GM21390 (cell line): ENCODE measurements at regions not wholly inside any gene's neighbourhood (a gene's known extent, or its start where the extent isn't known, plus 50 kb on each side); places are given as distances from the start of the nearest gene placed in this dataset.

Experiments
- ATAC-seq: cut with Tn5 transposase; IDR thresholded peaks from one replicate; pipeline ENCODE4 v1.9.1; 2021; ENCODE audit not compliant: unreplicated experiment

DNA sequence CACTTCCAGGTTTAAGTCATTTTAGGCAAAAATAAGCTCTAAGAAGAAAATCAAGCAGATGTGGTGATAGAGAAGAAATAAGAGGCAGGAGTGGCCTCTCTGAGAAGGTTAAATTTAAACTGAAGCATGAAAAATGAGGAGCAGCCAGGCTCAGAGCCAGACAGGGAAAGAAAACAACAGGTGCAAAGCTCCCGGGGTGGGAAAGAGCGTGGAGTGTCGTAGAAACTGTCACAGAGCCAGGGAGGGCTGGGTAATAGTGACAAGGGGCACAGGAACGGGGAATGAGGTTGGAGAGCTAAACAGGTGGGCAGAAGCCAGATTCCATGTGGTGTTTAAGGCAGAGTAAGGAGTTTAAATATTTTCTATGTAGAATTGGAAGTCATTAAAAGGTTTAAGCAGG, 132.1 kb upstream of the BLID start:
- no peak for ATAC-seq

DNA sequence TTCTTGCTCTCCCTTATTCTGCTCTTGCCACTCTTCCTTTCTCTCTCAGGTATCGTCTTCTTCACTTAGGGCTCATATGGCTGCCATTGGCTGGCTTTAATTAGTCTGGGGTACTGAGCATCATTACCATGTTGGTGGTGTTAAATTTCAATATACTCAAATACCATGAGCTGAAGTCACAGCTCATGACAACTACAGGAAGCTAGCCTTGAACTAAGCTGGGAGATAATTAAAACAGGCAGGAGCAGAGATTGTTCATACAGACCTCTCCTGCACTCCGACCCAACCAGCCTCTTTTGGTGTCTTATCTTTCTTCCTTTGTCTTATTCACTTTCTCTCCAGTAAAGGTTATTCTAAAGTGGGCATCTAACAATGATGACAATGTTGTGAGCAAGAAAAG, 130.9 kb upstream of the BLID start:
- no peak for ATAC-seq

DNA sequence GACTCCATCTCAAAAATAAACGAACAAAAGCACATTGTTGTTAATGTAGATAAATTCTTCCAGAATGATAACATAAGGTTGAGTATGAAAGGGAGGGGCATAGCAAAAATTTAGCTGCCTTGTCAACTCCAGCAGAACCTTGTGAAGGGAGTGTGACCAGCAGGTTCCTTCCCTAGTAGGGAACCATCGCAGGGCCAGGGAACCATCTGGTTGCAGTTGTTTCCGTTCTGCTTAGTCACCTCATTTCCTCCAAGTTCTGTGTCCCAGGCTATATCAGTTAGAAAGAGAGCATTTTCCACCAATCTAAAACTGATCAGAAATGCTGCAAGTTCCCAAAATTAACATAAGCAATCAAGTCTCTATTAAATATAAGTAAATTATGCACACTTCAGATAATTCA, 126.7 kb upstream of the BLID start:
- no peak for ATAC-seq

DNA sequence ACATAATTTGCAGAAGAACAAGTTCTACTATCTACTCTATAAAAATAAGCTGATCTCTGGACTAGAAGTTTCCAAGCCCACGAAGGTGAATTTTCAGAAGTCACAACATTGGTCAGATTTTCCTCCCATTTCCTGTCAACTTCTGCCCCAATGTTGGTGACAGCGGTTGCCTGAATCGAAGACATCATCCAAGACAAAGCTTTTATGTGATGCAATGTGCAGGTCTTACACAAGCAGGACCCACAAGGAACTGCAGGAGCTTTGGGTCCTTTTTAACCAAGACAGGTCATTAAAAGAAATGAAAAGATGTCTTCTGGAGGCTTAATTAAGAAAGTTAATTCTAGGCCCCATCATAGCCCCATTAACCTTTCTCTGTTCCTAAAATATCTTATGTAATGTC, 125.6 kb upstream of the BLID start:
- ATAC-seq, result no peak

DNA sequence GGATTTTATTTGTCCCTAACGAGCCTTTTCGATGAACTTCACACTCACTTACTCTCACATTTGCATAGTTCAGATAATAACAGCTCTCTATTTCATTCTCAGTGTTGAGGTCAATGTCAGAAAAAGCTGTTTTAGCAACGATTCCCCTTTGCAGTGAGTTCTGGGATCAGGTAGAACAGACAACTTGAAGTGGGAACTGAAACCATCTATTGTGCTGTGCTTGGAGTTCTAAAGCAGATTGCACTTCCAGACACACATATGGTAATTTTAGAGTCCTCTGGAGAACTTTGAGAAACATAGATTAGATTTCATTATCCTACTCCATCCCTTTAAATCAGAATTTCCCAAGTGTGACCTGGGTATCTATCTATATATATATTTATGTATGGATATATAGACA, 124.6 kb upstream of the BLID start:
- no peak for ATAC-seq

DNA sequence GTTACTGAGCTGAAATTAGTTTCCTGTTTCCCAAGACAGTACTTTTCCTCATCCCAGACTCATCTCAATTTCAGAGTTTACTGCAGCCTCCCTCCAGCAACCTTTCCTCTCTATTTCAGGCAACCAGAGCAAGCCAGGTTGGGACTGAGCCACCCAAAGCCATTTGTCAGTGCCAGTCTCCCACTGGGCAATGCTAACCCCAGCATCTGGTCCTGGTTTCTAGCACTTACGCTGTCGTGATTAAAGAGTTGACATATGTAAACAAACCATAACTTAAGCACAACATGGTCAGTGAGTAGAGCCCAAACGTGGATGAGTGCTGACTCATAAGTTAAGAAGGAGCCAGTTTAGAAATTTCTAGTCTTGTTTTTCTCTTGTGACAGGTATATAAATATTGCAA, 119.6 kb upstream of the BLID start:
- ATAC-seq, result no peak

DNA sequence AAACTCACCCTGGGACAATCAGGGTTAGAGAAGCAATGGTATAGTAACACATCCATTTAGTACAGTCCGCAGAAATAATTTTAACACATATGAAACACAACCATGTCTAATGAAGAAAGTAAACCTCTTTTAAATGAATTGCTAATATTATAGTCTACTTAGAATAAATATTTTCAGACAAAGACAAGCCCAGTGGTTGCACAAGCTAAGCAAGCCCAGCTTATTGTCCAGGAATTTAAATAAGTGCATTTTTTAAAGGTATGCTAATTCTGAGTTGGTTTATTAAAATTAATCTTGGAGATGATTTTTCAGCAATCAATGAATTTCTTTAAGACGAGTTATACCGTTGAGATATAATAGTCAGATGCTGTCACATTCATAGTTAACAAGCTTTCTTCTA, 118.8 kb upstream of the BLID start:
- ATAC-seq, result no peak

DNA sequence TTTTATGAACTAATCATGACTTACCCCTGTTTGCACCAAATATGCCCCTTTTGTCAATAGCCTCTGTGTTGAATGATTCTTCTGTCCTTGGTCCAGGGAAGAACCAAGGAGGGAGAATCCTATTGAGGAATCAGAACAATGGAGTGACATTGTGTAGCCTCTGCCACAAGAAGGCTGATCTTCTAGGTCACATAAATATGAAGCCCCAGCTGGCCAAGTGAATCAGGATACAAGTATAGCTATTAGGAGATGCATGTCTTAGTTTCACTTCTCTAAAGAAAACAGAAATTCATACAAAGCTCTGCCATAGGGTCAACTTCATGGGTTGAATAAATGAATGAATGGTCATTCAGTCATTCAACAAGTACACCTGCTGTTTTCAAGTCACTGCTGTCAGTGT, 118.2 kb upstream of the BLID start:
- no peak for ATAC-seq

DNA sequence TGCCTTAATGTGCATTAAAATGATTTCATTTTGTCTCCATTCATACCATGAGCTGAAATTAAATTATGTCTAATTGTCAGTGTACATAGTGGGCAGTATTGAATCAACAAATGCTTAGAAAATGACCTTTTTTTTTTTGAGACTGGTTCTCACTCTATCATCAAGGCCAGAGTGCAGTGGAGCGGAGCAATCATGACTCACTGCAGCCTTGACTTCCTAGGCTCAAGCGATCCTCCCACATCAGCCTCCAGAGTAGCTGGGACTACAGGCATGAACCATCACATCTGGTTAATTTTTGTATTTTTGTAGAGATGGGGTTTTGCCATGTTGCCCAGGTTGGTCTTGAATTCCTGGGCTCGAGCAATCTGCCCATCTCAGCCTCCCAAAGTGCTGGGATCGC, 117.0 kb upstream of the BLID start:
- ATAC-seq, result no peak

DNA sequence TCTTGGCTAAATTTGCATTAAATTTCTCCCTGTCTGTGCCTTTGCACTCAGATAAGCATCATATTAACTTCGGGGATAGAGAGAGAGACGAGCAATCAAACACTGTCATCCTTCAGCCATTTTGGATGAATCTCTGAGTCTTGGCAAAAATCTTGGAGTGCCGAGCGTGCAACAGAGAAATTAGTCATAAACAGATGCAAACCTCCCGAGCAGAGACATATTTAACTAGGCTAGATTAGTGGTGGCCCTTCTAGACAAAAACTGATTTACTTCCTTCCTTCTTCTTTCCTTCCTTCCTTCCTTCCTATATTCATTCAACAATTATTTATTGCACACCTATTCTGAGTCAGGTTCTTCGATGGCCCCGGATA, 114.4 kb upstream of the BLID start:
- no peak for ATAC-seq

DNA sequence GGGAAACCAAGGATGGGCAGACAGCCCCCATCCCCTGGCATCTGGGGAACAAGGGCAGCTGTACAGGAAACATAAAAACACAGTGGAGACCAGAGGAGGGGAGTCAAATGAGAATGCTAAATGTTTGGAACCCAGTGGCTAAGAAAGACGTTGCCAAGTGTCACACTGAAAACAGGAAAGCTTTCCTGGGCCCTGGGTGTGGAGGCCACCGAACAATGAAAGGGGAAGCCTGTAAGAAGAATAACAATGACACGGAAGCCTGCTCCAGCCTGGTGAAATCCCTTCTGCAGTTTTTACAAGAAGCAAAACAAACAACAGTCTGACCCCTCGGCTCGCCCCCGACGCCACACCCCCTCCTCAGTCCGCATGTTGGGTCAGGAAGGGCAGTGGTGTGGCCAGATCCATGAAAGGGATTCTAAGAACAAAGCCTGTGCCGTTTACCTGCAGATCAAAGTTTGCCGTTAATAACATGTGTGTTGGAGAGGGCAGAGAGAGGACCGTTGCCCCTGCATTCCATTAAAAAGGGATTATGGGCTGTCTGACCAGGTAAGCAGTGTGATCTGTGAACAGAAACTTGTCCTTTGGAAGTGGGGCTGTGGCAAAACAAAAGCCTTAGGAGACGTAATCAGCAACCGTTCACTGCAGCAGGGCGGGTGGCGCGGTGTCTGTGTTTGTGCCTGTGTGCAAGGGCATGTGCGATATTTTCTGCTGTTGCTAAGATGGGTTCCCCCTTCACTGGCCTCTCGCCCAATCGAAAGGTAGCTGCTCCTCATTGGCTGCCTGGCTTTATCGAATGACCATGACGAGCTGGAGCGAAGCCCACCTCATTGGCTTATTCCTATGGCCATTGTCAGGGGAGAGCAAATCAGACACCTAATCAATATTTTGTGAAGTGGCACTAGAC, 113.7 kb upstream of the BLID start:
- ATAC-seq, result no peak

DNA sequence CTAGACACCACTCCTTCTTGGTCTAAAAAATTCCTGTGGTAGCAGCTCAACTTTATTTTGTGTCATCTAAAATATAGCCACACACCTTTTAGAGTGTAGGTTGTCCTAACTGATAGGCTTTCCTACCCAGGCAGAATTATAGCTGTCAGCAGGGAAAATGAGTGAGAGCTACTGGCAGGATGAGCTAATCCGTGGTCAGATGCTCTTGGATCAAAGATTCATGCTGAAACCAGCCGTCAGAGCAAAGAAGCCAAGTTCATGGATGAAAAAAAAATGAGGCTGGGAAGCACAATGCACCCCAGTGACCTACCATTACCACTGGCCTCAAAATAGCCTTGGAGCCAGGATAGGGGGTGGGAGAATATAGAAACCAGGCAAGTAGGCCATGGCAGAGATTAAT, 113.1 kb upstream of the BLID start:
- ATAC-seq, result no peak

DNA sequence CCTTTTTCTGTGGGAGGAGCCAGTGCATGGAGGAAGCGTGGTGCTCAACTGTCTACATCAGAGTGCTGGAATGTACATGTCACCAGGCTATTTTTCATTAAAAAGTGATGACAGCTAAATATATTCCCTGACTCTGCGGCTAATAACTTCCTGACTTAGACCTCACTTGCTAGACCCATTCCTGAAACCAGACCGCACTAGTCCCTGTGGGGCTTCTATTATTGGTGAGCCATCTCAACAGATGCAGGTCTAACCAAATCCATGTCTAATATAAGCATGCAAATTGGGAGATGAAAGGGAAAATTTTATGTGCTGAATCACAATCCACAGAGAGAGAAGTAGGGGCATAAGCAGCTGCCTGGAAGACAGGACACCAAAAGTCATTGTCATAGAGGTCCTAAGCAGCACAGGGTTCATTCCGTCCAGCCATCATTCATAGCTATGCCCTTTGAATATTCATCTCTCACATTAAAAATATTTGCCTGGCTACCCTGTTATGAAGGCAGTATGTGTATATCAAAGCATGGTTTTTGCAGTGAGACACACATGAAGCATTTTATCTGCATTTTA, 110.9 kb upstream of the BLID start:
- ATAC-seq, result no peak

DNA sequence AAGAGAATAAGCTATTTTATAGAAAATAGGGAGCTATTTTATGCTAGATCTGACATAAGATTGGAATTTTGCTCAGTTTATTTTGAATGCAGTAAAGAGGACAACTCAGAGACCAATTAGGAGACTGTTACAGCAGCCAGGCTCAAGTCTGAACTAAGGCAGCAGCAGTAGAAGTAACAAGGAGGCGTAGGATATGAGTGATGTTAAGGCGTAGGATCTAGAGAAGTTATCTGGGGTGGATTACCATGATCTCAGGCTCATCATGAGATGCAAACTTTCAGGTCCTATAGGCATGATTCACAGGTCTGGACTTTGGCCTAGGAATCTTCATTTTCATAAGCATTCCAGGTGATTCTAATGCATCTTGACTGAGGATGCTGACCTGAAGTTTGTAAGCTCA, 108.9 kb upstream of the BLID start:
- ATAC-seq, result no peak

DNA sequence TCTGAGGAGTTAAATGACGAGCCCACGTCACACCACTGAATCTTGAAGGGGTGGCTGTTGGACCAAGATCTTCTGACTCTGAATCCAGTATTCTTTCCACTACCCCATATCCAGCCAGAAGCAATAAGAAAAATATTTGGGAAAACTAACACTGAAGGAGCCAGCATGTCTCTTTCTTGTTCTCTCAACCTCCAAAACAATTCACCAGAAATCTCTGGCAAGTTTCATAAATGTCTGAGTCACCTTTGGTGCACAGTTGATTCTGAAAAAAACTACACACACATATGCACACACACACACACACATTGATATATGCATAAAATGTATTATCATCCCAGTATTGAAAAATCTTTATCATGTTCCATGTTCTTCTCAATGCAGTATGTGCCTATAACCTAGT, 104.3 kb upstream of the BLID start:
- no peak for ATAC-seq

DNA sequence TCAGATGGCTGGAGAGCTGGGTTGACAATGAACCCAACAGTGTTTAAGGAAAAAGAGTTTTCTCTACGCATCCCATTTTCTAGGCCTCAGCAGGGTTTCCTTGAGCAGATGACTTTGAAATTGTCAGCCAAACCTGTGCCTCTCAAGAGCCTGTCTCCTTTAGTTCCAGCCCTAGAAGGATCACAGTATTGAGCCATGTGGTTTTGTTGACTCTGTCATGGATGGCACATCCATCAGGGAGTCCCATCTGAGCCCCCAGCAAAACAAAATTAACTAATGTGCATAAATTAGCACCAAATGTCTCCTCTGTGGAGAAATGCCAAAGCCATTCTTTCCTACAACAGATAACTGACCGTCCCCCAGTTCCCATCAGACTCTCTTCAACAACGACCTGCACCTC, 103.8 kb upstream of the BLID start:
- ATAC-seq, result no peak

DNA sequence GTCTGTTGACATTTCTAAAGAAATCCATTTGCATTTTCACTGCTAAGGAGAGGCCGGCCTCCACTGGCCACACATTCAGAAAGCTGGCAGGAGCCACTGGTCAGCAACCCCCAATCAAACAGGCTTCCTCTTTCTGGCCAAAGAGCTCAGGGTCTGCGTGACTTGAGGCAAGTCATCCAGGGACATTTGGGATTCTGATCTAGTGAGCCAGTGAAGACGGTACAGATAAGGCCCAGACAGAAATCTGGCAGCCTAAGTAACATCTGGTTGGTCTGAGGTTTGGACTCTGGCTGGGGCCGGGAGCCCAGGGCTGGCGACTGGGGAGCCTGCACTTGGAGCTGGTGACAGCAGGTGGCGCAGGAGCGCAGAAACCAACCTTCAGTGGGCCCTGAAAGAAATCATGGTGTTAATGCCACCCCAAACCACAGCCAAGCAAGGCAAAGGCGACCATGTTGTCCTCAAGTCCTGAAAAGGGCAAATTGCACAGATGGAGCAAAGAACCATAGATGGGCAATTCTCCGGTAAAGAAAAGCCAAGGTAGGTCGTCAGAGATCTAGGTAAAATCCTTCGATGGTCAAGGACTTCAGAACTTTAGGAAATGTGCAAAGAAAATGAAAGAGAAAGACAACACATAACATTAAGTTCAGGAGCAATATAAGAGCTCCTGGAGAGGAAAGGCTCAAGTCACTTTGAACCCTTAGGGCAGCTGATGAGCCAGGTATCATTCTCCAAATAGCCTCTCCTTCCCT, 99.4 kb upstream of the BLID start:
- ATAC-seq, result peak; percentile 93

DNA sequence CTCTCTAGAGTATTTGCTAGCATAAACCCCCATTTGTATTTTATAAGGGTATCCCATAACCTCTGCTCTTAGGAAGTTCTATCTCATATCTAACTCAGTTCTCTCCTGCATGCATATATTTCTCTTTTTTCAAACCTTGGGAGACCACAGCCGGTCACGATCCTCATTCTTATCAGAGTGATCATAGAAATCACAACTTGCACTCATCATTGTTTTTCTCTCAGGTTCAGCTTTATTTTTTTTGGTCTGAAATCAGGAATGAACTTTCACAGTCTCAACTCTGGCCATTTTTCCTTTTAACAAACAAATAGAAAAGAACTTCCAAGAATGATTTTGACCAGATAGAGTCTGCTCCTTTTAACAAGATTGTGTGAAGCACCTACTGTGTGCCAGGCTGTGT, 98.6 kb upstream of the BLID start:
- ATAC-seq, result no peak

DNA sequence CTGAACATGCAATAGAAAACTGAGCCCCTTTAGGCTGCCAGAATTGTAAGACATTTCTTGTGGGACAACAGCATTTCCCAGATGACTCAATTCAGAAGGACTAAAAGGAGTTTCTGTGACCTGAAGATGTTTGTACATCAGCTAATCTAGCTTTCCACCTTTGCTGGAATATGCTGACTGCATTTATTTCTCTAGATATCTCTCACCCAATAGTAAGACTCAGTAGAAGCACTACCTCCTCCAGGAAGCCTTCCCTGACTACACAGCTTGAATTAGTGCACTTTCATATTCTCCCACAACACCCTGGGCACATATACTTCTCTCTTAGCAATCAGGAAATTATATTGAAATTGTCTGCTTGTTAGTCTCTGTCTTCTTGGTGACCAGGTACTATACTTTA, 98.1 kb upstream of the BLID start:
- no peak for ATAC-seq

DNA sequence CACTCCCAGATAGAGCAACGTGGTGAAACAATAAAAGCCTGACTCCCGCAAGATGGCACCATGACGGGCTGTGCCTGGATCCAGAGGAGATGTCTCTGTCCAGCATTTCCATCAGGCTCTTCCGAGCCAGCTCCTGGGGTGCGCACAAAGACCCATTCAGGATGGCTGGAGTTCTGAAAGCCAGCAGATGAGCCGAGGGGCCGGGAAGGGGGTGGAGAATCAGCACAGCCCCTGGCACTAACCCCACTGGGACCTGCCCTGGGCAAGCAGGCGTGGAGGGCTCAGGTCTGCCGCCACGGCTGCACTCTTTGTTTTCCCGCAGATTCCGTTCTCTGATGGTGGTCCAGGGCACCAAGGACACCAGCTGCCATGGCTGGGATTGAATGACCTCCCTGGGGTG, 97.2 kb upstream of the BLID start:
- no peak for ATAC-seq

DNA sequence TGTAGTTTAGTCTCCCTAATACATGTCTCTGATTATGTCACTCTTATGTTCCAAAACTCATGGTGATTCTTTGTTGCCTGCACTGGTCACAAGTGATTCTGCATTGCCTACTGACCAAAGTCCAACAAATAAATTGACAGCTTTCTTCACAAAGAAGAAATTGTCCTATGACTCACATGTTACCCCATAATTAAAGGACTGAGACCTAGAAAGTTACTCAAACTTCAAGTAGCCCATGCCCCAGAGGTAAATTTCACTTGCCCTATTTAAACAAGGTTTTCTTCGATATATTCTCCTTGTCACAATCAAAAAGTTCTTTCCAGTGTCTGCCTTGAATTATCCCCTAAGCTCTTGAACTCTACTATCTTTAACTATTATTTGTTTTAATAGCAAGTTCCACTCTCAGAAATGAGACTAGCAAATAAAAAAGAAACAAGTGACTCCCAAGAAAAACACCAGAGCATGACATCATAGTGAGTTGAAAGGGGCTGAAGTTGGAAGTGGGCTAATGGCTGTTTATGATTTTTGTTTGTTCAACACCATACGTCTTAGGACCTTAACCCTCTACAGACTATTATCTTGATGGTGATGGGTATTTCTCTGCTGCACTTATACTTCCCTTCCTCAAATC, 94.5 kb upstream of the BLID start:
- no peak for ATAC-seq
